Activated T-cell treated with anti-CD3 and anti-CD28 coated beads, Interleukin-2, amount 50 U/mL, for 4 hours (primary cell): ENCODE measurements at regions not wholly inside any gene's neighbourhood (a gene's known extent, or its start where the extent isn't known, plus 50 kb on each side); places are given as distances from the start of the nearest gene placed in this dataset.

Experiments
- ATAC-seq, 2 donors: fragments of 200-7000 bp; cut with Tn5 transposase; one replicate each; pipeline ENCODE4 v1.10.0; 2021
- DNase-seq: peaks from one replicate; pipeline ENCODE4 v3.0.0-alpha.2; 2020
- H3K27me3 Mint-ChIP-seq: one replicate; pipeline ENCODE4 v1.8.0; 2021; ENCODE audit warnings: low read depth, mixed read lengths
- H3K36me3 Mint-ChIP-seq: one replicate; pipeline ENCODE4 v1.8.0; 2022; ENCODE audit warnings: mixed read lengths; ENCODE audit not compliant: insufficient read depth
- H3K4me1 Mint-ChIP-seq: one replicate; pipeline ENCODE4 v1.8.0; 2021; ENCODE audit warnings: low read depth, mixed read lengths
- H3K4me3 Mint-ChIP-seq: one replicate; pipeline ENCODE4 v1.8.0; 2021; ENCODE audit warnings: mild to moderate bottlenecking, moderate library complexity, mixed read lengths
- H3K9me3 Mint-ChIP-seq: one replicate; pipeline ENCODE4 v1.8.0; 2021; ENCODE audit warnings: mixed read lengths

- Mint-ChIP-seq H3K4me3 (no peak overlapping the region), H3K9me3 (peaks cover 5% of the 10 kb centered on the region), H3K4me1 (no peaks in the 10 kb centered on the region), H3K36me3 (no peaks in the 10 kb centered on the region), H3K27me3 (no peaks in the 10 kb centered on the region)
- DNase-seq (no peak), ATAC-seq (no peak)
Observed at GRCh38 chr12:126156806-126157574, 1091.8 kb downstream of the AACS start.

- DNase-seq: no peak
- no peaks in the 10 kb centered on the region for H3K36me3 Mint-ChIP-seq
Observed at GRCh38 chr12:126157575-126157966, 1092.3 kb downstream of the AACS start.

GRCh38 chr12:126159139-126159538 lies 1093.9 kb downstream of the AACS start:
- Mint-ChIP-seq H3K4me3 (no peak overlapping the region), H3K4me1 (no peaks in the 10 kb centered on the region), H3K27me3 (no peaks in the 10 kb centered on the region)

More at GRCh38 chr12:126157575-126157966, 1092.3 kb downstream of the AACS start:
- no peak overlapping the region for H3K4me3 Mint-ChIP-seq
- no peak for ATAC-seq
- H3K4me1 Mint-ChIP-seq: no peaks in the 10 kb centered on the region
- H3K27me3 Mint-ChIP-seq: no peaks in the 10 kb centered on the region
- H3K9me3 Mint-ChIP-seq: peaks cover 8% of the 10 kb centered on the region

GRCh38 chr12:126160912-126161311 lies 1095.7 kb downstream of the AACS start:
- DNase-seq (no peak), ATAC-seq (no peak)
- Mint-ChIP-seq H3K27me3 (no peaks in the 10 kb centered on the region), H3K9me3 (peaks cover 22% of the 10 kb centered on the region), H3K4me1 (no peaks in the 10 kb centered on the region), H3K36me3 (no peaks in the 10 kb centered on the region), H3K4me3 (no peak overlapping the region)

More at GRCh38 chr12:126159139-126159538, 1093.9 kb downstream of the AACS start:
- no peaks in the 10 kb centered on the region for H3K36me3 Mint-ChIP-seq
- H3K9me3 Mint-ChIP-seq: peaks cover 13% of the 10 kb centered on the region
- DNase-seq: no peak
- ATAC-seq: no peak

GRCh38 chr12:126163984-126164383 lies 1098.7 kb downstream of the AACS start:
- ATAC-seq (no peak), DNase-seq (no peak)
- Mint-ChIP-seq H3K36me3 (no peaks in the 10 kb centered on the region), H3K4me1 (no peaks in the 10 kb centered on the region), H3K9me3 (peaks cover 21% of the 10 kb centered on the region), H3K27me3 (no peaks in the 10 kb centered on the region), H3K4me3 (no peak overlapping the region)

GRCh38 chr12:126171937-126172559 lies 1106.8 kb downstream of the AACS start:
- ATAC-seq: no peak
- no peaks in the 10 kb centered on the region for H3K4me1 Mint-ChIP-seq

GRCh38 chr12:126182619-126183236 lies 1117.5 kb downstream of the AACS start:
- H3K4me3 Mint-ChIP-seq: no peak overlapping the region
- H3K36me3 Mint-ChIP-seq: peaks cover 2% of the 10 kb centered on the region
- ATAC-seq (no peak), DNase-seq (no peak)
- no peaks in the 10 kb centered on the region for H3K27me3 Mint-ChIP-seq
- H3K9me3 Mint-ChIP-seq: peaks cover 13% of the 10 kb centered on the region
- no peaks in the 10 kb centered on the region for H3K4me1 Mint-ChIP-seq

More at GRCh38 chr12:126171937-126172559, 1106.8 kb downstream of the AACS start:
- H3K36me3 Mint-ChIP-seq: no peaks in the 10 kb centered on the region
- peaks cover 7% of the 10 kb centered on the region for H3K9me3 Mint-ChIP-seq
- no peak overlapping the region for H3K4me3 Mint-ChIP-seq
- no peaks in the 10 kb centered on the region for H3K27me3 Mint-ChIP-seq
- DNase-seq: no peak

- H3K9me3 Mint-ChIP-seq: peaks cover 9% of the 10 kb centered on the region
- ATAC-seq (no peak), DNase-seq (no peak)
- H3K4me1 Mint-ChIP-seq: no peaks in the 10 kb centered on the region
- H3K36me3 Mint-ChIP-seq: peaks cover 1% of the 10 kb centered on the region
- peaks cover 4% of the 10 kb centered on the region for H3K27me3 Mint-ChIP-seq
- no peak overlapping the region for H3K4me3 Mint-ChIP-seq
Observed at GRCh38 chr12:126185025-126185424, 1119.8 kb downstream of the AACS start.

GRCh38 chr12:126189856-126190255 lies 1124.6 kb downstream of the AACS start:
- Mint-ChIP-seq H3K36me3 (no peaks in the 10 kb centered on the region), H3K4me3 (no peak overlapping the region), H3K4me1 (no peaks in the 10 kb centered on the region), H3K27me3 (peaks cover 10% of the 10 kb centered on the region), H3K9me3 (no peaks in the 10 kb centered on the region)
- ATAC-seq (no peak), DNase-seq (no peak)

- Mint-ChIP-seq H3K36me3 (no peaks in the 10 kb centered on the region), H3K9me3 (no peaks in the 10 kb centered on the region), H3K4me3 (no peak overlapping the region), H3K27me3 (peaks cover 10% of the 10 kb centered on the region), H3K4me1 (no peaks in the 10 kb centered on the region)
- ATAC-seq (no peak), DNase-seq (no peak)
Observed at GRCh38 chr12:126191031-126191891, 1126.0 kb downstream of the AACS start.

- Mint-ChIP-seq H3K36me3 (no peaks in the 10 kb centered on the region), H3K4me3 (no peak overlapping the region), H3K27me3 (peaks cover 10% of the 10 kb centered on the region), H3K4me1 (no peaks in the 10 kb centered on the region), H3K9me3 (no peaks in the 10 kb centered on the region)
- DNase-seq (no peak), ATAC-seq (no peak)
Observed at GRCh38 chr12:126191949-126192348, 1126.7 kb downstream of the AACS start.

- Mint-ChIP-seq H3K9me3 (no peaks in the 10 kb centered on the region), H3K4me3 (no peak overlapping the region), H3K4me1 (no peaks in the 10 kb centered on the region), H3K27me3 (peaks cover 10% of the 10 kb centered on the region), H3K36me3 (no peaks in the 10 kb centered on the region)
- DNase-seq (no peak), ATAC-seq (no peak)
Observed at GRCh38 chr12:126193190-126193589, 1128.0 kb downstream of the AACS start.

- H3K9me3 Mint-ChIP-seq: no peaks in the 10 kb centered on the region
- no peaks in the 10 kb centered on the region for H3K27me3 Mint-ChIP-seq
- ATAC-seq (no peak), DNase-seq (no peak)
- no peaks in the 10 kb centered on the region for H3K36me3 Mint-ChIP-seq
- no peak overlapping the region for H3K4me3 Mint-ChIP-seq
- H3K4me1 Mint-ChIP-seq: no peaks in the 10 kb centered on the region
Observed at GRCh38 chr12:126196263-126196662, 1131.0 kb downstream of the AACS start.

GRCh38 chr12:126198516-126198915 lies 1133.3 kb downstream of the AACS start:
- H3K36me3 Mint-ChIP-seq: no peaks in the 10 kb centered on the region
- H3K4me1 Mint-ChIP-seq: no peaks in the 10 kb centered on the region
- peaks cover 4% of the 10 kb centered on the region for H3K9me3 Mint-ChIP-seq

More at GRCh38 chr12:126198516-126198915, 1133.3 kb downstream of the AACS start:
- Mint-ChIP-seq H3K4me3 (no peak overlapping the region), H3K27me3 (no peaks in the 10 kb centered on the region)
- DNase-seq (no peak), ATAC-seq (no peak)
